HL-60 (cell line): ENCODE measurements at regions not wholly inside any gene's neighbourhood (a gene's known extent, or its start where the extent isn't known, plus 50 kb on each side); places are given as distances from the start of the nearest gene placed in this dataset.

Experiments used
- DNase-seq, 2 experiments: peaks; one replicate each; pipeline ENCODE4 v3.0.0-alpha.2; 2010 to 2020; ENCODE audit warnings: low read depth in 1 of 2, low spot score in 1 of 2
- H3K27ac ChIP-seq: fragments of 250-450 bp; sonication (Bioruptor Pico); replicated peaks from 2 replicates; pipeline ENCODE4 v1.5.1; 2020; ENCODE audit warnings: mild to moderate bottlenecking, moderate library complexity
- H3K27me3 ChIP-seq: fragments of 250-450 bp; sonication (Bioruptor Pico); 2 replicates; pipeline ENCODE4 v1.5.1; 2021; ENCODE audit warnings: mild to moderate bottlenecking, moderate library complexity; ENCODE audit not compliant: insufficient read depth, poor library complexity, severe bottlenecking
- H3K4me3 ChIP-seq: replicated peaks from 2 replicates; pipeline ENCODE4 v1.5.1; 2011; ENCODE audit warnings: mild to moderate bottlenecking, control low read depth, low read length; ENCODE audit not compliant: insufficient read depth
- GABPA ChIP-seq: IDR thresholded peaks from 2 replicates; pipeline ENCODE4 v1.6.1; 2012; ENCODE audit warnings: low read depth
- POLR2AphosphoS5 ChIP-seq: IDR thresholded peaks from 2 replicates; pipeline ENCODE4 v1.6.1; 2012; ENCODE audit warnings: low read depth
- SPI1 ChIP-seq: IDR thresholded peaks from 2 replicates; pipeline ENCODE4 v1.6.1; 2012; ENCODE audit warnings: low read depth, mild to moderate bottlenecking, borderline replicate concordance
- TF ChIP-seq, protein P1 (sequence below): IDR thresholded peaks from one replicate; pipeline ENCODE4 v1.5.1; 2011; ENCODE audit warnings: low read length, control low read depth, inconsistent platforms; ENCODE audit not compliant: insufficient read depth
- TF ChIP-seq, protein P2 (sequence below): IDR thresholded peaks from 2 replicates; pipeline ENCODE4 v1.6.1; 2012; ENCODE audit warnings: low read depth; ENCODE audit not compliant: insufficient replicate concordance

DNA sequence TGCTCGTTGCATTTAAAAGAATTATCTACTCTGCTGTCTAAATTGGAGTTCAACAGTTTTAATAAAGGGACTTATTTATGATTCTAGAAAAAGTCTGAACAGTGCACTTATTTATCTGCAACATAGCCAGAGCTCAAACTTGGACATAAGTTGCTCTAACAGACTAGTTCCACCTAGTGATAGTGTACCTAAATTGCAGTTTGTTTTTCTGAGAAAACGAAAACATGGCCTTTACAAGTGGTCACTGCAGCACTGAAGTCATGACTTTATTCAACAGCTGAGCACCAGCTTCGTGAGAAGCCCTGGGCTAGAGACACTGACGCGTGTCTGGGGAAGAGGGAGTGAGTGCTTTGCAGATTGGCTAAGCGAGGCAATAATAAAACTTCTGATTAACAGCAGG is 77.3 kb upstream of the IGSF1 start:
- DNase-seq, result no peak
- Histone ChIP-seq H3K27ac (no peak overlapping the region), H3K27me3 (peaks cover 2% of the 10 kb centered on the region), H3K4me3 (no peak overlapping the region)
- TF ChIP-seq, protein P1, sequence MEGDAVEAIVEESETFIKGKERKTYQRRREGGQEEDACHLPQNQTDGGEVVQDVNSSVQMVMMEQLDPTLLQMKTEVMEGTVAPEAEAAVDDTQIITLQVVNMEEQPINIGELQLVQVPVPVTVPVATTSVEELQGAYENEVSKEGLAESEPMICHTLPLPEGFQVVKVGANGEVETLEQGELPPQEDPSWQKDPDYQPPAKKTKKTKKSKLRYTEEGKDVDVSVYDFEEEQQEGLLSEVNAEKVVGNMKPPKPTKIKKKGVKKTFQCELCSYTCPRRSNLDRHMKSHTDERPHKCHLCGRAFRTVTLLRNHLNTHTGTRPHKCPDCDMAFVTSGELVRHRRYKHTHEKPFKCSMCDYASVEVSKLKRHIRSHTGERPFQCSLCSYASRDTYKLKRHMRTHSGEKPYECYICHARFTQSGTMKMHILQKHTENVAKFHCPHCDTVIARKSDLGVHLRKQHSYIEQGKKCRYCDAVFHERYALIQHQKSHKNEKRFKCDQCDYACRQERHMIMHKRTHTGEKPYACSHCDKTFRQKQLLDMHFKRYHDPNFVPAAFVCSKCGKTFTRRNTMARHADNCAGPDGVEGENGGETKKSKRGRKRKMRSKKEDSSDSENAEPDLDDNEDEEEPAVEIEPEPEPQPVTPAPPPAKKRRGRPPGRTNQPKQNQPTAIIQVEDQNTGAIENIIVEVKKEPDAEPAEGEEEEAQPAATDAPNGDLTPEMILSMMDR, result no peak
- TF ChIP-seq SPI1 (no peak), POLR2AphosphoS5 (no peak), GABPA (no peak)
- TF ChIP-seq, protein P2, sequence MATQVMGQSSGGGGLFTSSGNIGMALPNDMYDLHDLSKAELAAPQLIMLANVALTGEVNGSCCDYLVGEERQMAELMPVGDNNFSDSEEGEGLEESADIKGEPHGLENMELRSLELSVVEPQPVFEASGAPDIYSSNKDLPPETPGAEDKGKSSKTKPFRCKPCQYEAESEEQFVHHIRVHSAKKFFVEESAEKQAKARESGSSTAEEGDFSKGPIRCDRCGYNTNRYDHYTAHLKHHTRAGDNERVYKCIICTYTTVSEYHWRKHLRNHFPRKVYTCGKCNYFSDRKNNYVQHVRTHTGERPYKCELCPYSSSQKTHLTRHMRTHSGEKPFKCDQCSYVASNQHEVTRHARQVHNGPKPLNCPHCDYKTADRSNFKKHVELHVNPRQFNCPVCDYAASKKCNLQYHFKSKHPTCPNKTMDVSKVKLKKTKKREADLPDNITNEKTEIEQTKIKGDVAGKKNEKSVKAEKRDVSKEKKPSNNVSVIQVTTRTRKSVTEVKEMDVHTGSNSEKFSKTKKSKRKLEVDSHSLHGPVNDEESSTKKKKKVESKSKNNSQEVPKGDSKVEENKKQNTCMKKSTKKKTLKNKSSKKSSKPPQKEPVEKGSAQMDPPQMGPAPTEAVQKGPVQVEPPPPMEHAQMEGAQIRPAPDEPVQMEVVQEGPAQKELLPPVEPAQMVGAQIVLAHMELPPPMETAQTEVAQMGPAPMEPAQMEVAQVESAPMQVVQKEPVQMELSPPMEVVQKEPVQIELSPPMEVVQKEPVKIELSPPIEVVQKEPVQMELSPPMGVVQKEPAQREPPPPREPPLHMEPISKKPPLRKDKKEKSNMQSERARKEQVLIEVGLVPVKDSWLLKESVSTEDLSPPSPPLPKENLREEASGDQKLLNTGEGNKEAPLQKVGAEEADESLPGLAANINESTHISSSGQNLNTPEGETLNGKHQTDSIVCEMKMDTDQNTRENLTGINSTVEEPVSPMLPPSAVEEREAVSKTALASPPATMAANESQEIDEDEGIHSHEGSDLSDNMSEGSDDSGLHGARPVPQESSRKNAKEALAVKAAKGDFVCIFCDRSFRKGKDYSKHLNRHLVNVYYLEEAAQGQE, result no peak

- H3K27me3 ChIP-seq, result no peaks in the 10 kb centered on the region
- TF ChIP-seq, protein P1, result no peak
- TF ChIP-seq, protein P2, result no peak
- no peak for TF ChIP-seq GABPA
- no peak for TF ChIP-seq SPI1
- no peak for TF ChIP-seq POLR2AphosphoS5
- no peak overlapping the region for H3K4me3 ChIP-seq
- DNase-seq, result no peak
- H3K27ac ChIP-seq, result no peak overlapping the region
These were observed 99.2 kb upstream of the IGSF1 start for GRCh38 chrX:131388293-131388692.

GRCh38 chrX:131392666-131393065 is 103.6 kb upstream of the IGSF1 start:
- Histone ChIP-seq H3K27me3 (no peaks in the 10 kb centered on the region), H3K4me3 (no peak overlapping the region), H3K27ac (no peak overlapping the region)
- DNase-seq, result no peak
- no peak for TF ChIP-seq POLR2AphosphoS5
- TF ChIP-seq, protein P2, result no peak
- TF ChIP-seq, protein P1, result no peak
- TF ChIP-seq SPI1, result no peak
- TF ChIP-seq GABPA, result no peak
